ENCODE measurements at regions not wholly inside any gene's neighbourhood (a gene's known extent, or its start where the extent isn't known, plus 50 kb on each side); places are given as distances from the start of the nearest gene placed in this dataset.
"Not testable (repeated sequence)": the region's sequence is repeated elsewhere in the genome, so short reads cannot be mapped to it uniquely, and the experiment has no call there.

DNA sequence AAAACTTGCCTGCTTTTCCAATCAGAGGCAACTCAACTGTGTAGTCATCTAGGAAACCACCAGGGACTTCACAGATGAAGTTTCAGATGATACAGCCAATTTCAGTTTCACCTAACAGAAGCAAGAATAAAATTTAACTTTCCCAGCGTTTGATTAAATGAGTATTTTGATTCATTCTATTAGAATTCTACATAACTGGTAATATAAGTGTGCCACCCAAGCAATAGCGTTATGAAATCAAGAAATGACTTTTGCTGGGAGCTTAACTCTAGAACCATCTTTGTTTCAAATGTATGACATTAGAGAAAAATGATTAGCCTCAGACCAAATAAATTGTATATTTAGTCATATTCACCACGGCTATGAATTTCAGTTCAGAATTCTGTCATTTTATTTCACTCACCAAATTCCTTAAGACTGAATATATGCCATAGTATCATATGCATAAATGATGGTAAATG is 239.3 kb downstream of the NRIP1 start:
- TF ChIP-seq, protein P1, sequence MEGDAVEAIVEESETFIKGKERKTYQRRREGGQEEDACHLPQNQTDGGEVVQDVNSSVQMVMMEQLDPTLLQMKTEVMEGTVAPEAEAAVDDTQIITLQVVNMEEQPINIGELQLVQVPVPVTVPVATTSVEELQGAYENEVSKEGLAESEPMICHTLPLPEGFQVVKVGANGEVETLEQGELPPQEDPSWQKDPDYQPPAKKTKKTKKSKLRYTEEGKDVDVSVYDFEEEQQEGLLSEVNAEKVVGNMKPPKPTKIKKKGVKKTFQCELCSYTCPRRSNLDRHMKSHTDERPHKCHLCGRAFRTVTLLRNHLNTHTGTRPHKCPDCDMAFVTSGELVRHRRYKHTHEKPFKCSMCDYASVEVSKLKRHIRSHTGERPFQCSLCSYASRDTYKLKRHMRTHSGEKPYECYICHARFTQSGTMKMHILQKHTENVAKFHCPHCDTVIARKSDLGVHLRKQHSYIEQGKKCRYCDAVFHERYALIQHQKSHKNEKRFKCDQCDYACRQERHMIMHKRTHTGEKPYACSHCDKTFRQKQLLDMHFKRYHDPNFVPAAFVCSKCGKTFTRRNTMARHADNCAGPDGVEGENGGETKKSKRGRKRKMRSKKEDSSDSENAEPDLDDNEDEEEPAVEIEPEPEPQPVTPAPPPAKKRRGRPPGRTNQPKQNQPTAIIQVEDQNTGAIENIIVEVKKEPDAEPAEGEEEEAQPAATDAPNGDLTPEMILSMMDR (IDR thresholded peaks at IDR 0.05; ENCODE audit: low read depth, low read length) = no peak
- DNase-seq (ENCODE audit: extremely low read depth, low read depth) = no peak

DNA sequence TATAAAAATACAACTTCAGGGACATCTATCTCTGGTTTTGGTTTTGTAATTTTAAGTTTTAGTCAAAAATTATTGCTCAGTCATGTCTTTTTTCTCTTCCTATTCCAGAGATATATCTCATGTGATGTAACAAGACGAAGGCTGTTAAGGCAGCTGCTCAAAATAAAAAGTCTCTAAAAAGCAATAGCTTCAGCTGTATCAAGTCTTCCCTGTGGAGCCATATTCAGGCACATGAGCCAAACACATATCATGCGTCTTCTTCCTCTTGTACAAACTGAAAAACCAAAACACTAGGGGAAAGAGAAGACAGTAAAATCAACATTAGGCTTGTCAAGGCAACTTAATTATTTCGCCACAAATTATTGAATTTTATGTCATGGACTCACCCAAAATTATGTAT is 240.7 kb downstream of the NRIP1 start:
- TF ChIP-seq, protein P1 (IDR thresholded peaks at IDR 0.05; ENCODE audit: low read depth, low read length) = no peak
- no peak for DNase-seq (ENCODE audit: extremely low read depth, low read depth)

DNA sequence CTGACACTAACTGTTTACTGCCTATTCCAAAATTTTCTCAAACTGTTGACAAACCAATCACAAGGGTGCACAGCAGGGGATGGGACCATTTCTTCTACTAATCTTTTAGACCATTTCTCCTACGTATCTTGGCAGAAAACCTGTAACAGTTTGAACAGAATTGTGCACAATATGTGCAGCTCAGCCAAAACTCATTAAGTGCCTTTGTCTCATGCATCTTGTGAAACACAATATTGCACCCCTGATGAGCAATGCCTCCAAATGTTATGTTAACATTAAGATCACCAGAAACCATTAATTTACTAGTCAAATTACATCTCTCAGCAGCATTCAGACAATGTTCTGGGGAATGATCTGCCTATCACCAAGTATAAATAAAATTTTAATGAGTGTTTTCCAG is 247.5 kb downstream of the NRIP1 start:
- no peak for DNase-seq (ENCODE audit: extremely low read depth, low read depth)
- TF ChIP-seq, protein P1 (IDR thresholded peaks at IDR 0.05; ENCODE audit: low read depth, low read length) = no peak

DNA sequence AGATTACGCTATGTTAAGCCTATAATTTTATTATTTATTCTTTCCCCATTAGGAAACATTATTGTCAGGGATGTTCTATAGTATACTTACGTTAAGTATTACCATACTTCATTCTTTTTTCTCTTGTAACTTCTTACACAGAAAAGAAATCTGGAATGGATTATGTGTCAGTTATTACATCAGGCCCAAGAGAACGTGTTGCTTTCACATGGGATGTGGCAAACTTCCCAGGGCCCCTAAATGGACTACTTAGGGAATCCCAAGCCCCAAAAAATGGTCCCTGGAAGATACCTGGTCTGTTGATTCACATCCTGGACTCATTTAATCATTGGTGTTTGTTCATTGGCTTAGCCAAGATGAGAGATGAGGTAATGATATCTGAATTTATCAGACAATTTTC is 249.8 kb downstream of the NRIP1 start:
- DNase-seq (ENCODE audit: extremely low read depth, low read depth) = no peak
- TF ChIP-seq, protein P1 (IDR thresholded peaks at IDR 0.05; ENCODE audit: low read depth, low read length) = no peak

DNA sequence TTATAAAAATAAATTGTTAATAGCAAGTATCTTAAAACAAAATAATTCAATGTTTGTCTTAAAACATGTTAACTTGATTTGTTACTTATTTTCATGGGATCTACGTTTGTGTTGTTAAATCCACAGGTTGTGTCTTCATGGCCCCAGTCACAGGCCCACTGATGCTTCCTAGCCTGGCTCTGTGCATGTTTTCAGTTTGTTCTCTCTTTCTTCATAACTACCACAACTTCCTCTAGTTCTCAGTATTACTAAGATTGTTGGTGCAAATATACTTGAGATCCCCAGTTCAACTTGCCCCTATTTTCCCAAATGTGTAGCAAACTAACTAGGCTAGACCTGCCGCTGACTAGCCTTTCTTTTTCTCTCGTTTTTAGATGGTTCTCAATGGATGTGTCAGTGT is 250.5 kb downstream of the NRIP1 start:
- TF ChIP-seq, protein P1 (IDR thresholded peaks at IDR 0.05; ENCODE audit: low read depth, low read length) = no peak
- no peak for DNase-seq (ENCODE audit: extremely low read depth, low read depth)

DNA sequence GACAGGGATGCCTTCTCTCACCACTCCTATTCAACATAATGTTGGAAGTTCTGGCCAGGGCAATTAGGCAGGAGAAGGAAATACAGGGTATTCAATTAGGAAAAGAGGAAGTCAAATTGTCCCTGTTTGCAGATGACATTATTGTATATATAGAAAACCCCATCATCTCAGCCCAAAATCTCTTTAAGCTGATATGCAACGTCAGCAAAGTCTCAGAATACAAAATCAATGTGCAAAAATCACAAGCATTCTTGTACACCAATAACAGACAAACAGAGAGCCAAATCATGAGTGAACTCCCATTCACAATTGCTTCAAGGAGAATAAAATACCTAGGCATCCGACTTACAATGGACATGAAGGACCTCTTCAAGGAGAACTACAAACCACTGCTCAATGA is 258.1 kb upstream of the SAMSN1 start:
- not testable (repeated sequence) for DNase-seq (ENCODE audit: extremely low read depth, low read depth)

DNA sequence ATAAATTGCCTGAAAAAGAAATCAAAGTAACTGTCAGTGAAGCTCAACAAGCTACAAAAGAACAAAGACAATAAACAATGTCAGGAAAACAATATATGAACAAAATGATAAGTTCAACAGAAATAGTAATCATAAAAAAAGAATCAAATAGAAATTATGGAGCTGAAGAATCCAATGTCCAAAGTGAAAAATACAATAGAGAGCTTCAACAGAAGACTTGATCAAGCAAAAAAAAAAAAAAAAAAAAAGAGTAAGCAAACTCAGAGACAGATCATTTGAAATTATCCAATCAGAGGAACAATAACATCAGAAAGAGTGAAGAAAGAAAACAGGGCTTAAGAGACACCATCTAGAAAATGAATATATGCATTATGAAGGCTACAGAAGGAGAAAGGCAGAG is 251.4 kb upstream of the SAMSN1 start:
- TF ChIP-seq, protein P1 (IDR thresholded peaks at IDR 0.05; ENCODE audit: low read depth, low read length) = no peak
- no peak for DNase-seq (ENCODE audit: extremely low read depth, low read depth)

DNA sequence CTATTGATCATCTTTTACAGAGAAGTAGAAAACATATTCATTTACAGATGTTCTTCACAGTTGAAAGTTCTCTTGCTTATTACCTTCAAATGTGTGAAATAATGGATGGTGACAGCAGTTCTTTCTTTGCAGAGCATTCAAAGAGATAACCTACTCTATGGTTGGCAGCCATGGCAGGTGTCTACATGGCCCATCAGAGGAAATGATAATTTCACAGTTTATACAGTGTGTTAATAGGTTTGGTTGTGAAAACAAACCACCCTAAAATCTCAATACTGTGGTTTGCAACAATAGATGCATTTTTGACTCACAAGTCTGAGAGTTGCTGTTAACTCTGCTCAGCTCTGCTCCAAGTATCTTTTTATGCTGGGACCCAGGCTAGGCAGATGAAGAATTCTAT is 241.2 kb upstream of the SAMSN1 start:
- TF ChIP-seq, protein P1 (IDR thresholded peaks at IDR 0.05; ENCODE audit: low read depth, low read length) = no peak
- no peak for DNase-seq (ENCODE audit: extremely low read depth, low read depth)

Measured in AG09319 (cell line).